B cell (primary cell): ENCODE measurements at regions not wholly inside any gene's neighbourhood (a gene's known extent, or its start where the extent isn't known, plus 50 kb on each side); places are given as distances from the start of the nearest gene placed in this dataset.

Experiments used
- ATAC-seq: fragments of 200-7000 bp; cut with Tn5 transposase; one replicate; pipeline ENCODE4 v1.10.0; 2021; ENCODE audit warnings: low read depth, mild to moderate bottlenecking, moderate number of reproducible peaks, moderate library complexity
- CTCF ChIA-PET: fragments of 350-600 bp; sonication (Branson Sonifier 250); formaldehyde crosslinking; loops from one replicate; lab custom pipeline; 2021; ENCODE audit warnings: antibody characterized with exemption, inconsistent platforms; lab: Charles Lee
- POLR2A ChIA-PET: fragments of 350-600 bp; sonication (Branson Sonifier 250); formaldehyde crosslinking; loops from one replicate; lab custom pipeline; 2021; ENCODE audit warnings: antibody characterized with exemption; lab: Charles Lee
- DNase-seq: peaks from one replicate; pipeline ENCODE4 v3.0.0; 2013
- H2AFZ ChIP-seq: 2 replicates; pipeline ENCODE4 v1.6.1; 2012; ENCODE audit warnings: mild to moderate bottlenecking, low read depth, low read length; ENCODE audit not compliant: insufficient read depth, poor library complexity, severe bottlenecking
- H3K27ac ChIP-seq, 2 donors: 1 replicate in 1 of 2; 2 replicates in 1 of 2; pipeline ENCODE4 v1.5.1; 2012 to 2013; ENCODE audit warnings: low read length in 2 of 2, mild to moderate bottlenecking in 2 of 2, moderate library complexity in 1 of 2
- H3K27me3 ChIP-seq, 4 experiments: fragments of 200-600 bp in 1 of 4; sonication (generic) in 1 of 4; replicated peaks in 1 of 4; 1 replicate in 2 of 4; 2 replicates in 2 of 4; pipeline versions ENCODE4 v1.6.1 to v1.7.0; 2013 to 2016; ENCODE audit warnings: low read length in 3 of 4, mild to moderate bottlenecking in 2 of 4, mixed read lengths in 1 of 4, moderate library complexity in 1 of 4; ENCODE audit not compliant: insufficient read depth in 4 of 4, control insufficient read depth in 3 of 4; ENCODE audit errors: control extremely low read depth in 1 of 4
- H3K36me3 ChIP-seq, 2 experiments: replicated peaks in 1 of 2; 1 replicate in 1 of 2; 2 replicates in 1 of 2; pipeline versions ENCODE4 v1.6.1 to v1.7.1; 2013; ENCODE audit warnings: low read length in 1 of 2; ENCODE audit not compliant: insufficient read depth in 2 of 2, control insufficient read depth in 1 of 2; ENCODE audit errors: control extremely low read depth in 1 of 2, extremely low read depth in 1 of 2
- H3K4me1 ChIP-seq, 2 donors: fragments of 200-600 bp in 1 of 2; sonication (generic) in 1 of 2; 1 replicate in 1 of 2; 2 replicates in 1 of 2; pipeline versions ENCODE4 v1.5.1 to v1.6.1; 2013 to 2017; ENCODE audit warnings: low read length in 2 of 2; ENCODE audit not compliant: control insufficient read depth in 2 of 2, insufficient read depth in 2 of 2
- H3K4me2 ChIP-seq: replicated peaks from 2 replicates; pipeline ENCODE3; 2012; ENCODE audit warnings: mild to moderate bottlenecking, low read depth, low read length; ENCODE audit not compliant: poor library complexity, severe bottlenecking
- H3K4me3 ChIP-seq, 5 experiments: fragments of 200-600 bp in 1 of 5; sonication (generic) in 1 of 5; 1 replicate in 3 of 5; 2 replicates in 2 of 5; pipeline versions ENCODE4 v1.5.1 to v1.7.0; 2011 to 2016; ENCODE audit warnings: low read length in 4 of 5, mild to moderate bottlenecking in 4 of 5, low read depth in 2 of 5, control low read depth in 1 of 5, moderate library complexity in 1 of 5; ENCODE audit not compliant: insufficient read depth in 1 of 5; ENCODE audit errors: control extremely low read depth in 1 of 5, extremely low read depth in 1 of 5
- H3K79me2 ChIP-seq: fragments of 200-600 bp; sonication (generic); one replicate; pipeline ENCODE4 v1.6.0; 2016; ENCODE audit warnings: low read length; ENCODE audit not compliant: control insufficient read depth, insufficient read depth
- H3K9ac ChIP-seq: fragments of 200-600 bp; sonication (generic); 2 replicates; pipeline ENCODE4 v1.6.1; 2017; ENCODE audit warnings: mild to moderate bottlenecking, low read length, moderate library complexity
- H3K9me3 ChIP-seq, 3 donors: one replicate each; pipeline versions ENCODE4 v1.6.1 to v1.7.1; 2013; ENCODE audit warnings: low read length in 2 of 3; ENCODE audit not compliant: control insufficient read depth in 2 of 3, insufficient read depth in 1 of 3; ENCODE audit errors: control extremely low read depth in 1 of 3
- H4K20me1 ChIP-seq: 2 replicates; pipeline ENCODE4 v1.6.0; 2012; ENCODE audit warnings: mild to moderate bottlenecking, low read length; ENCODE audit not compliant: insufficient read depth, control insufficient read depth, poor library complexity, severe bottlenecking
- H3K27ac Mint-ChIP-seq: one replicate; pipeline ENCODE4 v1.8.0; 2021; ENCODE audit warnings: mixed read lengths
- H3K27me3 Mint-ChIP-seq: one replicate; pipeline ENCODE4 v1.8.0; 2021; ENCODE audit warnings: mixed read lengths
- H3K4me1 Mint-ChIP-seq: one replicate; pipeline ENCODE4 v1.8.0; 2021; ENCODE audit warnings: mixed read lengths
- H3K4me3 Mint-ChIP-seq: one replicate; pipeline ENCODE4 v1.8.0; 2021; ENCODE audit warnings: mixed read lengths
- H3K9me3 Mint-ChIP-seq: one replicate; pipeline ENCODE4 v1.8.0; 2022; ENCODE audit warnings: mixed read lengths; ENCODE audit not compliant: insufficient read depth
- CTCF ChIP-seq: fragments of 200-600 bp; IDR thresholded peaks from one replicate; pipeline ENCODE4 v1.8.0; 2022; ENCODE audit warnings: antibody characterized with exemption, mild to moderate bottlenecking
- EZH2 ChIP-seq: IDR thresholded peaks from 2 replicates; pipeline ENCODE4 v1.6.1; 2012; ENCODE audit warnings: borderline replicate concordance, low read depth, mild to moderate bottlenecking, moderate library complexity, low read length; ENCODE audit not compliant: insufficient read depth, poor library complexity, severe bottlenecking
- WGBS: methylation state at CpG from one replicate; pipeline ENCODE4 v1.1.5; 2013; ENCODE audit warnings: missing lambda C conversion rate; ENCODE audit not compliant: insufficient coverage; 5-methylcytosine and 5-hydroxymethylcytosine counted together
- intact Hi-C: fragments of 100-400 bp; cut with micrococcal nuclease; formaldehyde crosslinking; loops from one replicate; pipeline ENCODE4 v1.10.0; 2022

- intact Hi-C loops, result no loop called here
- H4K20me1 ChIP-seq, result no peaks in the 10 kb centered on the region
- POLR2A ChIA-PET, result no interaction called here
- H3K4me1 Mint-ChIP-seq, result peaks cover 45% of the 10 kb centered on the region
- H3K79me2 ChIP-seq, result no peaks in the 10 kb centered on the region
- no peak overlapping the region for H3K27ac ChIP-seq
- no peak overlapping the region for H3K4me2 ChIP-seq
- peaks cover 31 to 37% of the 10 kb centered on the region in 2 donors for H3K4me1 ChIP-seq
- no peak for TF ChIP-seq EZH2
- no peak for TF ChIP-seq CTCF
- no peak overlapping the region for H3K4me3 ChIP-seq
- H3K9ac ChIP-seq, result no peak overlapping the region
- WGBS, result over 99% methylated on average over 9 of the region's 11 CpGs
- no peaks in the 10 kb centered on the region for H3K36me3 ChIP-seq
- H2AFZ ChIP-seq, result no peak overlapping the region
- no peak overlapping the region for H3K27ac Mint-ChIP-seq
- H3K9me3 Mint-ChIP-seq, result no peaks in the 10 kb centered on the region
- ATAC-seq, result no peak
- H3K9me3 ChIP-seq, result no peaks in the 10 kb centered on the region
- CTCF ChIA-PET, result no interaction called here
- no peaks in the 10 kb centered on the region for H3K27me3 ChIP-seq
- no peak for DNase-seq
- H3K4me3 Mint-ChIP-seq, result no peak overlapping the region
- H3K27me3 Mint-ChIP-seq, result no peaks in the 10 kb centered on the region
Observed at GRCh38 chr9:89738137-89738932, 133.5 kb downstream of the GADD45G start.

- TF ChIP-seq CTCF (no peak), EZH2 (no peak)
Observed at GRCh38 chr9:89739511-89739910, 134.7 kb downstream of the GADD45G start.

More at GRCh38 chr9:89739511-89739910, 134.7 kb downstream of the GADD45G start:
- Histone ChIP-seq H3K79me2 (no peaks in the 10 kb centered on the region), H3K9ac (no peak overlapping the region), H3K36me3 (no peaks in the 10 kb centered on the region), H3K27me3 (no peaks in the 10 kb centered on the region), H4K20me1 (no peaks in the 10 kb centered on the region), H3K4me3 (no peak overlapping the region), H2AFZ (no peak overlapping the region), H3K9me3 (peaks cover 0 to 4% (median 2%) of the 10 kb centered on the region in 3 donors), H3K4me1 (peaks cover 40 to 48% of the 10 kb centered on the region in 2 donors), H3K27ac (no peak overlapping the region), H3K4me2 (no peak overlapping the region)
- no peak overlapping the region for H3K27ac Mint-ChIP-seq
- no peak for ATAC-seq
- no peak overlapping the region for H3K4me3 Mint-ChIP-seq
- peaks cover 48% of the 10 kb centered on the region for H3K4me1 Mint-ChIP-seq
- DNase-seq, result no peak
- intact Hi-C loops, result no loop called here
- no peaks in the 10 kb centered on the region for H3K9me3 Mint-ChIP-seq
- POLR2A ChIA-PET, result no interaction called here
- no peaks in the 10 kb centered on the region for H3K27me3 Mint-ChIP-seq
- CTCF ChIA-PET, result interaction anchor here (1.1 kb wide), 1 partner anchor 77 kb away, joined by 3 read pairs; no protein-coding TSS in a partner anchor
- 94% methylated on average over 2 of the region's 4 CpGs for WGBS
